Right lobe of liver (tissue), 6 donors: ENCODE measurements at regions not wholly inside any gene's neighbourhood (a gene's known extent, or its start where the extent isn't known, plus 50 kb on each side); places are given as distances from the start of the nearest gene placed in this dataset.

Source experiments
- ATAC-seq, 4 donors: fragments of 200-7000 bp; cut with Tn5 transposase; one replicate each; pipeline ENCODE4 v1.9.1; 2020; ENCODE audit warnings: mild to moderate bottlenecking in 4 of 4, moderate library complexity in 4 of 4
- DNase-seq, 3 donors: peaks; one replicate each; pipeline ENCODE4 v3.0.0-alpha.2; 2020
- H3K27ac ChIP-seq, 3 donors: fragments of 200-600 bp; one replicate each; pipeline ENCODE4 v1.8.0; 2022
- H3K27me3 ChIP-seq, 2 donors: fragments of 200-600 bp; one replicate each; pipeline ENCODE4 v1.8.0; 2022
- H3K36me3 ChIP-seq, 4 donors: fragments of 200-600 bp; sonication (generic) in 1 of 4; one replicate each; pipeline versions ENCODE4 v1.5.1 to v1.8.0; 2017 to 2022; ENCODE audit warnings: control low read depth in 1 of 4
- H3K4me1 ChIP-seq, 4 donors: fragments of 200-600 bp; sonication (generic) in 1 of 4; one replicate each; pipeline versions ENCODE4 v1.5.1 to v1.8.0; 2017 to 2022; ENCODE audit warnings: control low read depth in 1 of 4
- H3K4me3 ChIP-seq, 3 donors: fragments of 200-600 bp; one replicate each; pipeline ENCODE4 v1.8.0; 2022
- H3K9me3 ChIP-seq, 4 donors: fragments of 200-600 bp; sonication (generic) in 1 of 4; one replicate each; pipeline versions ENCODE4 v1.5.1 to v1.8.0; 2017 to 2022; ENCODE audit warnings: control low read depth in 1 of 4
- POLR2A ChIP-seq: fragments of 450-650 bp; IDR thresholded peaks from one replicate; pipeline ENCODE4 v1.6.1; 2017; ENCODE audit warnings: antibody characterized with exemption, mild to moderate bottlenecking
- WGBS: methylation state at CpG from one replicate; pipeline ENCODE4 v1.1.6; 2018; ENCODE audit warnings: low coverage, low lambda C conversion rate; ENCODE audit not compliant: insufficient coverage; ENCODE audit errors: missing lambda C conversion rate; 5-methylcytosine and 5-hydroxymethylcytosine counted together
- intact Hi-C, 2 donors: fragments of 100-400 bp; cut with DNase I; formaldehyde crosslinking; loops; one replicate each; pipeline versions ENCODE4 v1.11.2 to v1.14.1; 2022
- TF ChIP-seq, protein P1 (sequence below), 4 donors: fragments of 200-600 bp in 3 of 4; fragments of 450-650 bp in 1 of 4; IDR thresholded peaks; one replicate each; pipeline versions ENCODE4 v1.5.1 to v1.8.0; 2016 to 2022; ENCODE audit warnings: antibody characterized with exemption in 4 of 4, mild to moderate bottlenecking in 2 of 4
- donor health status: DM: no; HTN: yes; CAD: no.
- donor health status: DM: no; HTN: no; CAD: no.
- donor health status: DM: no; HTN: no; CAD: no.
- donor health status: DM: no; HTN: yes; CAD: no.
- donor health status: DM: no; HTN: yes; CAD: no.

DNA sequence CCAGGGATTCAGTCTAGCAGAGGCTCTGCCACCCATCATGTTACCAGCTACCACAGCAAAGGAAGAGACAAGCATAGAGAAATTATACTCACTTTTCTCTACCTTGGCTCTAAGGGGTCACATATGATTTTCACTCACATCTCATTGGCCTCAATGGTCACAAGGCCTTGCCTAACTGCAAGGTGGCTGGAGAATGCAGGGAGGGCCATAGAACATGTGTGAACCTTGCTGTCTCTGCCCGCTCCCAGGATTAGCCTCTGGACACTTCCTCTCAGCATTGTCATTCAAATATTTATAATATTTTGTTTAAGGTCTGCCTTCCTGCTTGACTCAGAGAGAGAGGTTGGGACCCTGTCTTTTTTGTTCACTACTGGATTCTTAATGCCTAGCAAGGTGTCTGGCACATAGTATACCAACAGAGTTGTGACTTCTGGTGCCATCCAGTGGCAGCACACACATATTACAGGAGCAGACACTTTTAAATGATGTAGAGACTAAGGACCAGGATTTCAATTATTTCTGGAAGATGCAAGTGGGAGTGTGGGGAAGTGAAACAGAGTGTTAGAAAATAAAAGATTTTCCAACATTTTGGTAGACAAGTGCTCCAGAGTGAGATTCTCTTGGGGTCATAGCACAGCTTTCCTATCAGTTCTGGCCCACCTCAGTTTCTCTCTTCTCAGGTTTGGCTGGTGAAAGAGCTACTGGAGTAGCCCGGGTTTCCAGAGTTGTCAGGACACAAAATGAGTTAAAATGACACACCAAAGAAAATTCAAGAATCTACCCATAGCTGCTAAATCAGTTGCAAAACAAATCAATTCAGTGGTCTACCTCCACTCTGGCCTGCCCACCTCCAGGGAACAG is 119.0 kb upstream of the RASGRP1 start:
- Histone ChIP-seq H3K36me3 (no peaks in the 10 kb centered on the region), H3K4me3 (no peak overlapping the region), H3K9me3 (no peaks in the 10 kb centered on the region), H3K27ac (no peak overlapping the region), H3K27me3 (no peaks in the 10 kb centered on the region), H3K4me1 (no peaks in the 10 kb centered on the region)
- ATAC-seq: peak; percentile 88 to 94 (median 93)
- TF ChIP-seq POLR2A: no peak
- TF ChIP-seq, protein P1, sequence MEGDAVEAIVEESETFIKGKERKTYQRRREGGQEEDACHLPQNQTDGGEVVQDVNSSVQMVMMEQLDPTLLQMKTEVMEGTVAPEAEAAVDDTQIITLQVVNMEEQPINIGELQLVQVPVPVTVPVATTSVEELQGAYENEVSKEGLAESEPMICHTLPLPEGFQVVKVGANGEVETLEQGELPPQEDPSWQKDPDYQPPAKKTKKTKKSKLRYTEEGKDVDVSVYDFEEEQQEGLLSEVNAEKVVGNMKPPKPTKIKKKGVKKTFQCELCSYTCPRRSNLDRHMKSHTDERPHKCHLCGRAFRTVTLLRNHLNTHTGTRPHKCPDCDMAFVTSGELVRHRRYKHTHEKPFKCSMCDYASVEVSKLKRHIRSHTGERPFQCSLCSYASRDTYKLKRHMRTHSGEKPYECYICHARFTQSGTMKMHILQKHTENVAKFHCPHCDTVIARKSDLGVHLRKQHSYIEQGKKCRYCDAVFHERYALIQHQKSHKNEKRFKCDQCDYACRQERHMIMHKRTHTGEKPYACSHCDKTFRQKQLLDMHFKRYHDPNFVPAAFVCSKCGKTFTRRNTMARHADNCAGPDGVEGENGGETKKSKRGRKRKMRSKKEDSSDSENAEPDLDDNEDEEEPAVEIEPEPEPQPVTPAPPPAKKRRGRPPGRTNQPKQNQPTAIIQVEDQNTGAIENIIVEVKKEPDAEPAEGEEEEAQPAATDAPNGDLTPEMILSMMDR (IDR thresholded peaks at IDR 0.05): peak; percentile 69 to 83 (median 74)
- DNase-seq: peak in 2 of 3 donors; percentile 41 to 54
- WGBS: 76% methylated on average over 2 of the region's 2 CpGs
- intact Hi-C loops: loop anchor here in 1 of 2 donors (10.0 kb wide), 1 partner anchor 119 kb away; the partner anchor contains the start of gene RASGRP1

DNA sequence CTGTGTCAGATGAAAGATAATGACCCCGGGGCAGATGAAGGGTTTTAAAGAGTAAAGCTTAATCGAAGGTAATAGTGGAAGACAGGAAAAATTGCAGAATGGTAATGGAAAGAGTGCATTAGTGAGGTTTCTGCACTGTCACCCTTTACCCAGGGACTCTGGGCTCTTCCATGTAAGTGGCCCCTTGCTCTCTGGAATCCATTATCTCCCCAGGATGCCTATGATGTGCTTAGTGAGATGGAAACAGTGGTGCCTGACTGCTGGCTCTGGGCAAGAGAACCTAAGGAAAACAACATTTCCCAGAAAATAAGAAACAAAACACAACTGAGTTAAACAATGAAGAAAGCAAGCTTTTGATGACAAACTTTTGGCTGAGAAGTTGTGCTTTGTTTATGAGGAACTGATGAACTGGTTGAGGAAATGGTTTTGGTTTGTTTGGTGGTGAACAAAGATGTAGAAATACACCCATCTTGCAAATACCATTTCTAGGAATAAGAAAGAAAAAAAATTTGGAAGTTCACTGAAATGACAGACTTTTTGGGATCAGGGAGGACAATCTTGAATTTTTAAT is 119.9 kb upstream of the RASGRP1 start:
- H3K4me1 ChIP-seq: no peaks in the 10 kb centered on the region
- intact Hi-C loops: loop anchor here in 1 of 2 donors (10.0 kb wide), 1 partner anchor 120 kb away; the partner anchor contains the start of gene RASGRP1
- no peaks in the 10 kb centered on the region for H3K27me3 ChIP-seq
- no peaks in the 10 kb centered on the region for H3K9me3 ChIP-seq
- no peak overlapping the region for H3K4me3 ChIP-seq
- TF ChIP-seq, protein P1 (IDR thresholded peaks at IDR 0.05): no peak
- no peak for TF ChIP-seq POLR2A
- H3K27ac ChIP-seq: no peak overlapping the region
- no peaks in the 10 kb centered on the region for H3K36me3 ChIP-seq
- DNase-seq (no peak), ATAC-seq (no peak)
- WGBS: 9% methylated on average over 2 of the region's 2 CpGs

DNA sequence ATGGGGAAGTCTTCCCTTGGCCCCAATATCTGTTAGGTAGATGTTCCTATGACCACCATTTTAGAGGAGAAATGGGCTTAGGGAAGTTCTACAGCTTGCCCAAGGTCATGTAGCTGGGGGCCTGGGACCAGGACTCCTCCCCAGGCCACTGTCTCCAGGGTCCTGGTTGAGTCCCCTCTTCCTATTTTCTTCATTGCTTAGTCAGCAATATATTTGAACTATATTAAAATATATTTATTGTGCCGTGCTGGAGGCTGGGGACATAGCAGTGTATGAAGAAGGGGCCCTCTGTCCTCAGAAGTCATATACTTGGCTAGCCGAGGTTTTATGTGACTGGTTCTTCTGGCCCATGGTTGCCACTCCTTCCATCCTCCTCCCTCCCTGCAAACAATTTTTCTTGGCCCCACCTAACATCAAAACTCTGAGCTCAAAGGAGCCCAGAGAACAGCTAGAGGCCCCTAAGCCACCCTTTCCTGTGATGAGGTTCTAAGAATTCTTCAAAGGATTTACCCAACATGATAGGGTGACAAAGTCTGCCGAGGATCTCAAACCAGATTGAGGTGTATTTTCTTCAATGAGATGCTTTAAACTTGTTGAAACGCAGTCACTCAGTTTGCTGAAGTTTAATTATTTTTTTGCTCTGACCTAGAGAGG is 121.2 kb upstream of the RASGRP1 start:
- 64% methylated on average over 4 of the region's 4 CpGs for WGBS
- no peak for ATAC-seq
- no peaks in the 10 kb centered on the region for H3K36me3 ChIP-seq
- H3K9me3 ChIP-seq: no peaks in the 10 kb centered on the region
- H3K4me3 ChIP-seq: no peak overlapping the region
- H3K27ac ChIP-seq: no peak overlapping the region
- no peak for TF ChIP-seq POLR2A
- TF ChIP-seq, protein P1 (IDR thresholded peaks at IDR 0.05): no peak
- intact Hi-C loops: loop anchor here in 1 of 2 donors (10.0 kb wide), 1 partner anchor 121 kb away; the partner anchor contains the start of gene RASGRP1
- H3K27me3 ChIP-seq: no peaks in the 10 kb centered on the region
- H3K4me1 ChIP-seq: no peaks in the 10 kb centered on the region
- no peak for DNase-seq

DNA sequence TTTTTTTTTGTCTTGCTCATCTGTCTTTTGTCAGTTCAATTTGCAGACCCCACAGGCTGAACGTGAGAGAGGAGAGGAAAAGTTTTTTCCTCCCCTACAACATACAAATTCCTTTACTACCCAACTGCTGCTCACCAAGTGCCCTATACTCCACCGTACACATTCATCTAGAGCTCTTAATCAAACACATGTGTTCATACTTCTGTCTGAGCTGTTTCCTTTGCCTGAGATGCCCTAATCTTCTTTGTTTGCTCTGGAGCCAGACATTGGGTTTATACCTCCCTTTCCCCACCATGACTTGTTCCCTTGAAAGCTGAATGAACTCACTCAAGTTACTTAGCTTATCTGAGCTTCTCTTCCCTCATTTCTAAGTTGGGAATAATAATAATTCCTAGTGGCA is 122.7 kb upstream of the RASGRP1 start:
- WGBS: 4% methylated on average over 2 of the region's 2 CpGs
- Histone ChIP-seq H3K9me3 (no peaks in the 10 kb centered on the region), H3K27ac (no peak overlapping the region), H3K27me3 (no peaks in the 10 kb centered on the region), H3K4me1 (no peaks in the 10 kb centered on the region), H3K36me3 (no peaks in the 10 kb centered on the region), H3K4me3 (no peak overlapping the region)
- DNase-seq (no peak), ATAC-seq (no peak)
- intact Hi-C loops: loop anchor here in 1 of 2 donors (10.0 kb wide), 1 partner anchor 123 kb away; the partner anchor contains the start of gene RASGRP1
- no peak for TF ChIP-seq POLR2A
- TF ChIP-seq, protein P1 (IDR thresholded peaks at IDR 0.05): no peak
